Panc1 (cell line): ENCODE measurements at regions not wholly inside any gene's neighbourhood (a gene's known extent, or its start where the extent isn't known, plus 50 kb on each side); places are given as distances from the start of the nearest gene placed in this dataset.

Experiments used
- ATAC-seq: fragments of 200-7000 bp; cut with Tn5 transposase; 2 replicates; pipeline ENCODE4 v1.9.1; 2020; ENCODE audit warnings: mild to moderate bottlenecking, moderate library complexity
- BruUV-seq: library from RNA; stranded (reverse); fragments of 400-500 nt; replicated peaks from 2 replicates; lab custom pipeline; 2021; lab: Mats Ljungman, UMichigan
- CTCF ChIA-PET: fragments of 300-600 bp; sonication (Branson Sonifier 250); formaldehyde crosslinking; loops from one replicate; lab custom pipeline; 2022; ENCODE audit warnings: antibody characterized with exemption; lab: Charles Lee
- POLR2A ChIA-PET: fragments of 300-600 bp; sonication (Branson Sonifier 250); formaldehyde crosslinking; loops from one replicate; lab custom pipeline; 2022; ENCODE audit warnings: antibody characterized with exemption; lab: Charles Lee
- DNase-seq: peaks from one replicate; pipeline ENCODE4 v3.0.0-alpha.2; 2010; ENCODE audit warnings: low read depth, low spot score
- H3K27ac ChIP-seq: 2 replicates; pipeline ENCODE4 v1.5.1; 2011; ENCODE audit warnings: mild to moderate bottlenecking, low read length, inconsistent platforms
- H3K27me3 ChIP-seq: fragments of 200-500 bp; sonication (Bioruptor generic); 2 replicates; pipeline ENCODE4 v1.6.0; 2014; ENCODE audit warnings: low read length, inconsistent platforms; ENCODE audit not compliant: control insufficient read depth, insufficient read depth
- H3K36me3 ChIP-seq: fragments of 200-500 bp; sonication (Bioruptor generic); 2 replicates; pipeline ENCODE4 v1.5.1; 2014; ENCODE audit warnings: inconsistent platforms, mild to moderate bottlenecking, low read length, moderate library complexity; ENCODE audit not compliant: control insufficient read depth, insufficient read depth
- H3K4me1 ChIP-seq: 2 replicates; pipeline ENCODE4 v1.5.1; 2011; ENCODE audit warnings: inconsistent platforms, mild to moderate bottlenecking, low read length, moderate library complexity; ENCODE audit not compliant: control insufficient read depth, insufficient read depth
- H3K4me3 ChIP-seq, 2 experiments: 2 replicates each; pipeline ENCODE4 v1.5.1; 2011 to 2012; ENCODE audit warnings: low read depth in 2 of 2, low read length in 2 of 2, mild to moderate bottlenecking in 2 of 2, inconsistent platforms in 1 of 2, moderate library complexity in 1 of 2
- H3K9me3 ChIP-seq: fragments of 200-500 bp; sonication (Bioruptor generic); 2 replicates; pipeline ENCODE4 v1.5.1; 2014; ENCODE audit warnings: low read depth, mild to moderate bottlenecking, inconsistent platforms, low read length, moderate library complexity; ENCODE audit not compliant: control insufficient read depth, insufficient read depth
- CTCF ChIP-seq: fragments of 450-650 bp; IDR thresholded peaks from 2 replicates; pipeline ENCODE4 v1.5.1; 2017; ENCODE audit warnings: mild to moderate bottlenecking
- POLR2AphosphoS5 ChIP-seq: IDR thresholded peaks from 2 replicates; pipeline ENCODE4 v1.6.1; 2012; ENCODE audit warnings: mild to moderate bottlenecking, low read depth, low read length, moderate library complexity
- SIN3A ChIP-seq: IDR thresholded peaks from 2 replicates; pipeline ENCODE4 v1.6.1; 2012; ENCODE audit warnings: low read depth, mild to moderate bottlenecking, low read length, moderate library complexity, borderline replicate concordance; ENCODE audit not compliant: insufficient read depth
- TCF7L2 ChIP-seq: IDR thresholded peaks from 2 replicates; pipeline ENCODE4 v1.6.1; 2011; ENCODE audit warnings: mild to moderate bottlenecking, low read depth, low read length, inconsistent platforms
- in situ Hi-C: cut with HindIII; loops from 2 replicates; pipeline ENCODE4 v1.10.0; 2016; ENCODE audit warnings: low sequenced_read_pairs, low pct_unique_long_range_greater_than_20kb
- intact Hi-C: fragments of 100-400 bp; cut with micrococcal nuclease; formaldehyde crosslinking; loops from one replicate; pipeline ENCODE4 v1.10.0; 2022; ENCODE audit not compliant: unreplicated experiment
- TF ChIP-seq, protein P1 (sequence below), 2 experiments: IDR thresholded peaks; 2 replicates each; pipeline ENCODE4 v1.6.1; 2011 to 2012; ENCODE audit warnings: low read depth in 2 of 2, control low read depth in 1 of 2, low read length in 1 of 2, mild to moderate bottlenecking in 1 of 2, moderate library complexity in 1 of 2; ENCODE audit not compliant: insufficient read depth in 1 of 2

- no peak for ATAC-seq
- CTCF ChIA-PET = no interaction called here
- intact Hi-C loops = no loop called here
These were observed 375.0 kb upstream of the EEF2KMT start for GRCh38 chr16:5472552-5472951.

GRCh38 chr16:5468488-5468887 lies 370.9 kb upstream of the EEF2KMT start:
- Histone ChIP-seq H3K4me1 (no peaks in the 10 kb centered on the region), H3K4me3 (no peak overlapping the region), H3K27ac (no peak overlapping the region), H3K9me3 (no peaks in the 10 kb centered on the region), H3K36me3 (no peaks in the 10 kb centered on the region), H3K27me3 (peaks cover 2% of the 10 kb centered on the region; the same call in 1 of the 2 replicates)
- CTCF ChIA-PET = no interaction called here
- in situ Hi-C loops (no loop called here), intact Hi-C loops (no loop called here)
- BruUV-seq = no TSS peak
- POLR2A ChIA-PET = no interaction called here
- ATAC-seq (no peak), DNase-seq (no peak)
- TF ChIP-seq, protein P1, sequence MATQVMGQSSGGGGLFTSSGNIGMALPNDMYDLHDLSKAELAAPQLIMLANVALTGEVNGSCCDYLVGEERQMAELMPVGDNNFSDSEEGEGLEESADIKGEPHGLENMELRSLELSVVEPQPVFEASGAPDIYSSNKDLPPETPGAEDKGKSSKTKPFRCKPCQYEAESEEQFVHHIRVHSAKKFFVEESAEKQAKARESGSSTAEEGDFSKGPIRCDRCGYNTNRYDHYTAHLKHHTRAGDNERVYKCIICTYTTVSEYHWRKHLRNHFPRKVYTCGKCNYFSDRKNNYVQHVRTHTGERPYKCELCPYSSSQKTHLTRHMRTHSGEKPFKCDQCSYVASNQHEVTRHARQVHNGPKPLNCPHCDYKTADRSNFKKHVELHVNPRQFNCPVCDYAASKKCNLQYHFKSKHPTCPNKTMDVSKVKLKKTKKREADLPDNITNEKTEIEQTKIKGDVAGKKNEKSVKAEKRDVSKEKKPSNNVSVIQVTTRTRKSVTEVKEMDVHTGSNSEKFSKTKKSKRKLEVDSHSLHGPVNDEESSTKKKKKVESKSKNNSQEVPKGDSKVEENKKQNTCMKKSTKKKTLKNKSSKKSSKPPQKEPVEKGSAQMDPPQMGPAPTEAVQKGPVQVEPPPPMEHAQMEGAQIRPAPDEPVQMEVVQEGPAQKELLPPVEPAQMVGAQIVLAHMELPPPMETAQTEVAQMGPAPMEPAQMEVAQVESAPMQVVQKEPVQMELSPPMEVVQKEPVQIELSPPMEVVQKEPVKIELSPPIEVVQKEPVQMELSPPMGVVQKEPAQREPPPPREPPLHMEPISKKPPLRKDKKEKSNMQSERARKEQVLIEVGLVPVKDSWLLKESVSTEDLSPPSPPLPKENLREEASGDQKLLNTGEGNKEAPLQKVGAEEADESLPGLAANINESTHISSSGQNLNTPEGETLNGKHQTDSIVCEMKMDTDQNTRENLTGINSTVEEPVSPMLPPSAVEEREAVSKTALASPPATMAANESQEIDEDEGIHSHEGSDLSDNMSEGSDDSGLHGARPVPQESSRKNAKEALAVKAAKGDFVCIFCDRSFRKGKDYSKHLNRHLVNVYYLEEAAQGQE (IDR thresholded peaks at IDR 0.05; ENCODE audit: insufficient read depth in 1 of 2, low read depth in 2 of 2, low read length in 1 of 2) = no peak
- TF ChIP-seq CTCF (no peak), TCF7L2 (no peak), POLR2AphosphoS5 (no peak), SIN3A (no peak)

More at GRCh38 chr16:5472552-5472951, 375.0 kb upstream of the EEF2KMT start:
- no TSS peak for BruUV-seq
- DNase-seq = no peak
- in situ Hi-C loops = no loop called here
- POLR2A ChIA-PET = no interaction called here
- Histone ChIP-seq H3K27ac (no peak overlapping the region), H3K4me3 (no peak overlapping the region), H3K27me3 (peaks cover 8% of the 10 kb centered on the region; the same call in 1 of the 2 replicates), H3K4me1 (no peaks in the 10 kb centered on the region), H3K36me3 (no peaks in the 10 kb centered on the region), H3K9me3 (no peaks in the 10 kb centered on the region)
- TF ChIP-seq TCF7L2 (no peak), SIN3A (no peak)
- TF ChIP-seq, protein P1 (IDR thresholded peaks at IDR 0.05; ENCODE audit: insufficient read depth in 1 of 2, low read depth in 2 of 2, low read length in 1 of 2) = no peak
